Fibroblast of mammary gland (primary cell): ENCODE measurements at regions not wholly inside any gene's neighbourhood (a gene's known extent, or its start where the extent isn't known, plus 50 kb on each side); places are given as distances from the start of the nearest gene placed in this dataset.
"Not testable (repeated sequence)": the region's sequence is repeated elsewhere in the genome, so short reads cannot be mapped to it uniquely, and the experiment has no call there.

ENCODE experiments used
- DNase-seq: peaks from one replicate; pipeline ENCODE4 v3.0.0-alpha.2; 2010; ENCODE audit warnings: low read depth
- H3K4me3 ChIP-seq: 2 replicates; pipeline ENCODE4 v1.5.1; 2011; ENCODE audit warnings: low read depth, mild to moderate bottlenecking, low read length, moderate library complexity; ENCODE audit not compliant: control insufficient read depth
- CTCF ChIP-seq: conservative IDR thresholded peaks from 2 replicates; pipeline ENCODE4 v1.5.1; 2011; ENCODE audit warnings: low read depth, low read length, inconsistent platforms; ENCODE audit not compliant: control insufficient read depth, insufficient read depth

GRCh38 chr20:56903421-56903820 is 274.3 kb downstream of the TFAP2C start:
- no peak overlapping the region for H3K4me3 ChIP-seq
- no peak for DNase-seq
- TF ChIP-seq CTCF: no peak

- H3K4me3 ChIP-seq: no peak overlapping the region
- no peak for TF ChIP-seq CTCF
- DNase-seq: no peak
Observed at GRCh38 chr20:56903858-56904257, 274.8 kb downstream of the TFAP2C start.

GRCh38 chr20:56909918-56910714 is 281.0 kb downstream of the TFAP2C start:
- TF ChIP-seq CTCF: no peak
- H3K4me3 ChIP-seq: no peak overlapping the region
- DNase-seq: no peak

- DNase-seq: no peak
- no peak overlapping the region for H3K4me3 ChIP-seq
- no peak for TF ChIP-seq CTCF
Observed at GRCh38 chr20:56911946-56912345, 282.8 kb downstream of the TFAP2C start.

- no peak overlapping the region for H3K4me3 ChIP-seq
- TF ChIP-seq CTCF: no peak
Observed at GRCh38 chr20:56914532-56914931, 285.4 kb downstream of the TFAP2C start.

GRCh38 chr20:56916345-56916622 is 287.2 kb downstream of the TFAP2C start:
- no peak overlapping the region for H3K4me3 ChIP-seq
- DNase-seq: no peak
- no peak for TF ChIP-seq CTCF

More at GRCh38 chr20:56914532-56914931, 285.4 kb downstream of the TFAP2C start:
- no peak for DNase-seq

GRCh38 chr20:56920041-56920440 is 290.9 kb downstream of the TFAP2C start:
- DNase-seq, H3K4me3 ChIP-seq: not testable (repeated sequence)
